Esophagus mucosa (tissue), 1 donor: ENCODE measurements at regions not wholly inside any gene's neighbourhood (a gene's known extent, or its start where the extent isn't known, plus 50 kb on each side); places are given as distances from the start of the nearest gene placed in this dataset.

ENCODE experiments used
- ATAC-seq: fragments of 200-7000 bp; cut with Tn5 transposase; one replicate; pipeline ENCODE4 v1.9.1; 2020
- donor health status: DM: yes; HTN: yes; CAD: no.

DNA sequence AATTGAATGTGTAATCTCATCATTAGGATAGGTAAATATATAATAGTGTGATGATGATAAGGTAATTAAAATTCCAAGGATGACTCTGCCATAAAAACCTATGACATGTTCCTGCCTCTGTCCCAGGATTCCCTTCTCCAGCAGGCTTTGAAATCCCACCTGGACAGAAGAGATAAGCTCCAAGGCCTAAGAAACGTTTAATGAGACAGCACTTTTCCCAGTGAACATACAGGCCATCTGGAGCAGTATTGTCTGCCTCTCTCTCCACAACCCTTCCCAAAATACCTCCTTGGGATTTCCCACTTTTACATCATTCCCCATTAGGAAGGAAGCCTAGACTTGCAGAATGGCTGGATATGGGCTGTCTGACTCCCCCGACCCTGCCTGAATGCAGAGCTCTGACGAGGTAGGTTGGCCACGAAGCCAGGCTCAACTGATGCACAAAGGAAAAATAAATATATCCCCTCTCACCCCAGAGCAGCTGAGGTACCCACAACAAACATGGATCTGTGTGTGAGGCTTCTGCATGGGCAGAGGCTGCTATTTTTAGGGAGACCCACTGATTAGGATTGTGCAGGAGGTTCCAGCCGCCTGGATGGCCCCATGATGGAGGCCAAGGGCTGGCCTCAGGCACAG is 71.0 kb downstream of the TMPRSS5 start:
- ATAC-seq = no peak

DNA sequence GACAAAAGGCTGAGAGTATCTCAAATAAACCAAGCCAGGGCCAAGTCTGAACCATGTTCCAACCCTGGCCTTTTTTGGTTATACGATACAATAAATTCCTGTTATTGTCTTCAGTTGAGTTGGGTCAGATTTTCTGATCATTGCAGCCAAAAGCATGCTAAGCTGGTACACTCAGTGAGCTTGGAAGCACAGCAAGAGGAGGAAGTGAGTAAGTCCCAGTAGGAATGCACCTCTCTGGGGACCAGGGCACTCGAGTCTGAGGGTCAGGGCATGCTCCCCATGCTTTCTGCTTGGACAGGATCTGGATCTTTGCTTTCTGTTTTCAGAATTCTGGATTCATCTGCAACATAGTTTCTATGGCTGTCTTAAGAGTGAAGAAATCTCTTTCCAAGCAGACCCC is 73.1 kb downstream of the TMPRSS5 start:
- ATAC-seq = no peak

- ATAC-seq = no peak
These were observed 76.5 kb downstream of the TMPRSS5 start for GRCh38 chr11:113629562-113629961.

GRCh38 chr11:113628912-113629311 is 77.2 kb downstream of the TMPRSS5 start:
- no peak for ATAC-seq

- ATAC-seq = no peak
These were observed 78.2 kb downstream of the TMPRSS5 start for GRCh38 chr11:113627946-113628345.

GRCh38 chr11:113627297-113627696 is 78.8 kb downstream of the TMPRSS5 start:
- no peak for ATAC-seq

DNA sequence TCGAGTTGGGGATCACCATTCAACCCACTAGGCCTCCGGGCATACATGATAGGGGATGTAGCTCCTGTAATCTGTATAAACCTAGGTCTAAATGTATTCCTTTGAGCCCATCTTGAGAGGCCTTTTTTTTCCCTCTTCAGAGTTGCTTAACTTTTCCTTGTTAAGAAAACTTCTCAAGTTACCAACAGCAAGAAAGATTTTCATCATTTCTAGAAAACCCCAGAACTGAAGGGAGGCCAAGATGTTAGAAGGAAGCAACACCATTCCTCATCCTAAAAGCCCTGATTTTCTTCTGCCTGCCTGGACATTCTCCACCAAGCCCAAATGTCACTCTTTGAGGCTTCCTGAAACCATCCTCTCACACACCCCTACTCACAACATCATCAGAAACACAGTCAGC is 79.4 kb downstream of the TMPRSS5 start:
- ATAC-seq = no peak

GRCh38 chr11:113623114-113623513 is 83.0 kb downstream of the TMPRSS5 start:
- no peak for ATAC-seq

- no peak for ATAC-seq
These were observed 87.7 kb downstream of the TMPRSS5 start for GRCh38 chr11:113618360-113618759.

GRCh38 chr11:113615773-113616172 is 90.3 kb downstream of the TMPRSS5 start:
- no peak for ATAC-seq

DNA sequence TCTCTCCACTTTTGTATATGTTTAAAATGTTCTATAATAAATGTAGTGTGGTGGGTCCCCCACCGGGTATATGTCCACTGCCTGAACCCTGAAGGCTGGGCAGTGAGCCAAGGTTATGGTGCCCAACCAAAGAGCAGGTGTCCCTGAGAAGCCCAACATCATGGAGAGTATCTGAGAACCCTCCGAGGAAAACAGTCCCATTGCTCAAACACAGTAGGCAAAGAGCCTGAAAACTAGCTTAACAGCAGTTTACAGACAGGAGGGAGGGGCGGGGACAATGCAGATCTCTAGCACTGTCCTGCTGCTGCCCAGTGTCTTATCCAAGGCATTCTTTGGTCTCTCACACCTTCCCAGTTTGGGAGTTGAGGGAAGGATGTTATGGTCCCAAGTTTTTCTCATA is 91.0 kb downstream of the TMPRSS5 start:
- no peak for ATAC-seq

DNA sequence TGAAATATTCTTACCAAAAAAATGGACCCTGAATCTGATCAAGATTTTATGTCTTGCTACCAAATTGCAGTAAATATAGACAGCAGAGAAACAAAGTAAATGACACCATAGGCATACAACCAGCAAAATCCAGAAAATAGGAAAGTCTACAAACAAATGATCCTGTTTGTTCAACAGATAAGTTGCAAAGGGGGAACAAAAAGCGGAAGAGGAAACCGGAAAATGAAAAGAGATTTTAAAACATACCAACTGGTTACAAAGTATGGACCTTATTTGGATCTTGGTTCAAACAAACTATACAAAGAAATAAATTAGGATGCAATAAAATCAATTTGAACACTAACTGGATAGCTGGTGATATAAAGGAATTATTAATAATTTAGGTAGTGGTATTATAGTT is 92.0 kb downstream of the TMPRSS5 start:
- no peak for ATAC-seq

DNA sequence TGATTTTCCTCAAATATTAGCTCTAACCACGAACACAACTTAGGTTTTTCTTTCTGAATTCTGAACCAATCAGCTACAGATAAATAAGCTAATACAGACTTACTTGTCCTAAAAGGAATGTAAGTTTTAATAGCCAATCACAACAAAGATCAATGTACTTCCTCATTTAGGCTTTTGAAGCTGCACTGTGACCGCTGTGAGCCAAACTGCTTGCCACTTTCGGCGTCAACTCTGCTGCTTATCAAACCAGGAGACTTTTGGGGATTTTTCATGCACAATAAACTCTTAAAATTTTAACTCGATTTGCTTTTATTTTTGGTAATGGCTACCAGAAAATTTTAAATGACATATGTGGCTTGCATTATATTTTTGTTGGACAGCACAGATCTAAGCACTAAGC is 92.5 kb downstream of the TMPRSS5 start:
- ATAC-seq = no peak

DNA sequence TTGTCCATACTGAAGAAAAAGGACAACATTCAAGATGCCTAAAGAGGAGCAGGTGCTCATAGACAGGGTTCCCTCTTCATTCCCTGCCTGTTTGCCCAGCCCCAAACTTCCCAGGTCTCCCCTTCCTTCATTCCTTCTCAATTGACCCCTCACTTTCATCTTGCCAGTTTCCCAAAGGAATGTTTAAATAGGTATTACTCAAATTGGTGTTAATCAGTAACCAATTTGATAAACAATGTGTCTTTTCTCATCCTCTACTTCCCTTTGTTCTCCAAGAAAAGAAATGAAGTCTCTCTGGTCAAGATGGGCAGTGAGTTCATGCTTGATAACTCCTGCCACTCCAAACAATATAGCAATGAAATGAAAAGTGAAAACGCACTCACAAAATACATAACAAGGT is 101.9 kb downstream of the TMPRSS5 start:
- no peak for ATAC-seq

- ATAC-seq = no peak
These were observed 102.6 kb downstream of the TMPRSS5 start for GRCh38 chr11:113603277-113604059.

GRCh38 chr11:113602483-113602882 is 103.6 kb downstream of the TMPRSS5 start:
- ATAC-seq = no peak

DNA sequence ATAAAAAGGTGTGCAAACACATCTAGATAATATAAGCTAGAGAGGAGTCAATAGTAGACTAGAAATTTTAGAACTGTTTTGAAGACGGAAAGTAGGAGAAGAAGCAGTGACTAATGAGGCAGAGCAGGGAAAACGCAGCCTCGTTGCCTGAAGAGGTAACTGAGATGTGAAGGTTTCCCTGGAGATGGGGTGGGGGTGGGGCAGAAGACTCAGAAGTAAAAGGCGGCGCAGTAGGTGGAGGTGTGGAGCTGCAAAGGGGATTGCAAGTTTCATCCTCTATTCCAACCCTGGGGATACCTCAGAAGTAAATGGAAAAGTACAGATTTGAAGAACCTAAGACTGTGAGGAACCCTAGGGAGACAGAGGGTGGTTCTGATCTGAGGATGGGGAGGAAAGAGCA is 109.5 kb downstream of the TMPRSS5 start:
- no peak for ATAC-seq

- no peak for ATAC-seq
These were observed 110.1 kb downstream of the TMPRSS5 start for GRCh38 chr11:113595810-113596594.

- ATAC-seq = no peak
These were observed 112.3 kb downstream of the TMPRSS5 start for GRCh38 chr11:113593698-113594308.

DNA sequence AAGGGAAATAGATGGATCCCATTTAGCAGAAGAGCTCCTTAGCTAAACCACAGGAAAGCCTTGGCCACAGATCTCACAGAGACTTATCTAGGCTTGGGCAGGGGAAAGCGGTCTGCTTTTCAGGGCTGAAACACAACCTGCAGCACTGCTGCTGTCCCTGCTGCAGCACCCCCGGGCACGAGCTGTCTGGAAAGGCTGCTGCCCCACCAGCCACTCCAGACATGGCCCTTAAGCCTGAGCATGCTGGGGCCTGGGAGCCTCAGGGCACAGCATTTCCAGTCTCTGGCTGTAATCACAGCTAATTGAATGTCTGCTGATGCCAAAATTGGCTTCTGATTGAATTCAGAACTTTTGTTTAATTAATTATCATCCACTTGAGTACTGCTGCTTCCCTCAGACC is 115.0 kb downstream of the TMPRSS5 start:
- no peak for ATAC-seq

- no peak for ATAC-seq
These were observed 112.1 kb upstream of the DRD2 start for GRCh38 chr11:113587308-113587739.

DNA sequence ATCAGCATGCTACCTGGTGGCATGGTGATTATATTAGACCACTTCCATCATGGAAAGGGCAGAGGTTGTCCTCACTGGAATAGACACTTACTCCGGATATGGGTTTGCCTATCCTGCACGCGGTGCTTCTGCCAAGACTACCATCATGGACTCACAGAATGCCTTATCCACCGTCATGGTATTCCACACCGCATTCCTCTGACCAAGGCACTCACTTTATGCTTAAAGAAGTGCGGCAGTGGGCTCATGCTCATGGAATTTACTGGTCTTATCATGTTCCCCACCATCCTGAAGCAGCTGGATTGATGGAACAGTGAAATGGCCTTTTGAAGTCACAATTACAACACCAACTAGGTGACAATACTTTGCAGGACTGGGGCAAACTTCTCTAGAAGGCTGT is 109.2 kb upstream of the DRD2 start:
- ATAC-seq = no peak

GRCh38 chr11:113581713-113582112 is 106.5 kb upstream of the DRD2 start:
- peak; percentile 70 for ATAC-seq
